GM23338 (cell line): ENCODE measurements at regions not wholly inside any gene's neighbourhood (a gene's known extent, or its start where the extent isn't known, plus 50 kb on each side); places are given as distances from the start of the nearest gene placed in this dataset.

ENCODE experiments used
- ATAC-seq: fragments of 200-7000 bp; cut with Tn5 transposase; 3 replicates; pipeline ENCODE4 v1.9.1; 2020
- DNase-seq: peaks from one replicate; pipeline ENCODE4 v3.0.0-alpha.2; 2015; ENCODE audit warnings: low spot score
- H2AFZ ChIP-seq: fragments of 200-600 bp; sonication (generic); 2 replicates; pipeline ENCODE4 v1.8.0; 2016; ENCODE audit warnings: antibody characterized with exemption, mild to moderate bottlenecking, moderate library complexity
- H3F3A ChIP-seq: fragments of 200-600 bp; sonication (generic); replicated peaks from 2 replicates; pipeline ENCODE4 v1.8.0; 2017; ENCODE audit warnings: antibody characterized with exemption, mixed run types, low read depth
- H3K27ac ChIP-seq: fragments of 200-600 bp; sonication (generic); 2 replicates; pipeline ENCODE4 v1.6.1; 2016; ENCODE audit warnings: low read depth
- H3K27me3 ChIP-seq: fragments of 200-600 bp; sonication (generic); 2 replicates; pipeline ENCODE4 v1.8.0; 2016; ENCODE audit warnings: mild to moderate bottlenecking, mixed run types, moderate library complexity; ENCODE audit not compliant: insufficient read depth
- H3K36me3 ChIP-seq: fragments of 200-600 bp; sonication (generic); 2 replicates; pipeline ENCODE4 v1.8.0; 2016; ENCODE audit warnings: mild to moderate bottlenecking; ENCODE audit not compliant: insufficient read depth
- H3K4me1 ChIP-seq: fragments of 200-600 bp; sonication (generic); 2 replicates; pipeline ENCODE4 v1.8.0; 2016; ENCODE audit warnings: mild to moderate bottlenecking, moderate library complexity; ENCODE audit not compliant: insufficient read depth
- H3K4me2 ChIP-seq: fragments of 200-600 bp; sonication (generic); 2 replicates; pipeline ENCODE4 v1.7.1; 2017; ENCODE audit warnings: mixed run types
- H3K4me3 ChIP-seq: fragments of 200-600 bp; sonication (generic); 2 replicates; pipeline ENCODE4 v1.6.1; 2016; ENCODE audit warnings: mixed run types
- H3K79me2 ChIP-seq: fragments of 200-600 bp; sonication (generic); replicated peaks from 2 replicates; pipeline ENCODE4 v1.8.0; 2017; ENCODE audit warnings: mild to moderate bottlenecking; ENCODE audit not compliant: insufficient read depth
- H3K9me2 ChIP-seq: fragments of 200-600 bp; sonication (generic); 2 replicates; pipeline ENCODE4 v1.8.0; 2017; ENCODE audit not compliant: insufficient read depth
- H4K20me1 ChIP-seq: fragments of 200-600 bp; sonication (generic); replicated peaks from 2 replicates; pipeline ENCODE4 v1.8.0; 2017; ENCODE audit warnings: mild to moderate bottlenecking; ENCODE audit not compliant: insufficient read depth
- H3K27ac Mint-ChIP-seq: 2 replicates; pipeline ENCODE4 v1.8.0; 2020; ENCODE audit warnings: inconsistent platforms, mild to moderate bottlenecking, moderate library complexity, mixed read lengths
- H3K27me3 Mint-ChIP-seq: 3 replicates; pipeline ENCODE4 v1.8.0; 2022; ENCODE audit warnings: low read depth, mild to moderate bottlenecking, moderate library complexity, mixed read lengths, inconsistent platforms; ENCODE audit not compliant: insufficient read depth, poor library complexity
- H3K36me3 Mint-ChIP-seq: 3 replicates; pipeline ENCODE4 v1.8.0; 2021; ENCODE audit warnings: low read depth, mild to moderate bottlenecking, inconsistent platforms, moderate library complexity, mixed read lengths
- H3K4me1 Mint-ChIP-seq: 3 replicates; pipeline ENCODE4 v1.8.0; 2020; ENCODE audit warnings: mild to moderate bottlenecking, inconsistent platforms, mixed read lengths
- H3K4me3 Mint-ChIP-seq: 3 replicates; pipeline ENCODE4 v1.8.0; 2021; ENCODE audit warnings: moderate library complexity, mild to moderate bottlenecking, inconsistent platforms, mixed read lengths
- H3K9me3 Mint-ChIP-seq: 3 replicates; pipeline ENCODE4 v1.8.0; 2020; ENCODE audit warnings: moderate library complexity, mild to moderate bottlenecking, inconsistent platforms, mixed read lengths
- CREB1 ChIP-seq: fragments of 250-450 bp; sonication (Bioruptor Pico); IDR thresholded peaks from 2 replicates; pipeline ENCODE4 v1.5.0; 2020; ENCODE audit warnings: low read depth, mild to moderate bottlenecking, moderate library complexity
- EZH2 ChIP-seq: fragments of 200-600 bp; sonication (generic); IDR thresholded peaks from one replicate; pipeline ENCODE4 v1.8.0; 2017; ENCODE audit warnings: antibody characterized with exemption, mild to moderate bottlenecking, low read depth; ENCODE audit not compliant: unreplicated experiment
- EZH2phosphoT487 ChIP-seq: fragments of 200-600 bp; sonication (generic); IDR thresholded peaks from one replicate; pipeline ENCODE4 v1.8.1; 2018; ENCODE audit warnings: antibody characterized with exemption; ENCODE audit not compliant: unreplicated experiment
- JUNB ChIP-seq: IDR thresholded peaks from one replicate; pipeline ENCODE4 v1.6.1; 2016; ENCODE audit warnings: antibody characterized with exemption; ENCODE audit not compliant: unreplicated experiment
- NANOG ChIP-seq: IDR thresholded peaks from 2 replicates; pipeline ENCODE4 v1.6.1; 2016; ENCODE audit warnings: antibody characterized with exemption, borderline replicate concordance
- POLR2AphosphoS5 ChIP-seq: IDR thresholded peaks from 2 replicates; pipeline ENCODE4 v1.6.1; 2016; ENCODE audit warnings: antibody characterized with exemption, low read depth
- STAT1 ChIP-seq: IDR thresholded peaks from one replicate; pipeline ENCODE4 v1.6.1; 2016; ENCODE audit warnings: antibody characterized with exemption; ENCODE audit not compliant: unreplicated experiment
- ZNF114 ChIP-seq: fragments of 250-450 bp; sonication (Bioruptor Pico); IDR thresholded peaks from 2 replicates; pipeline ENCODE4 v1.5.0; 2020; ENCODE audit warnings: mild to moderate bottlenecking, moderate library complexity
- ZNF331 ChIP-seq: fragments of 250-450 bp; sonication (Bioruptor Pico); IDR thresholded peaks from 2 replicates; pipeline ENCODE4 v1.5.0; 2020; ENCODE audit warnings: low read depth, mild to moderate bottlenecking, moderate library complexity
- TF ChIP-seq, protein P1 (sequence below): IDR thresholded peaks from 2 replicates; pipeline ENCODE4 v1.6.1; 2016; ENCODE audit warnings: antibody characterized with exemption
- TF ChIP-seq, protein P2 (sequence below): IDR thresholded peaks from one replicate; pipeline ENCODE4 v1.6.1; 2018; ENCODE audit warnings: antibody characterized with exemption; ENCODE audit not compliant: unreplicated experiment
- TF ChIP-seq, protein P3 (sequence below), 2 experiments: fragments of 200-600 bp in 1 of 2; sonication (generic) in 1 of 2; conservative IDR thresholded peaks; 2 replicates each; pipeline versions ENCODE4 v1.5.1 to v1.6.1; 2016 to 2017; ENCODE audit warnings: antibody characterized with exemption in 2 of 2, low read depth in 2 of 2, mild to moderate bottlenecking in 2 of 2, moderate library complexity in 1 of 2
- TF ChIP-seq, protein P4 (sequence below): fragments of 250-450 bp; sonication (Bioruptor Pico); IDR thresholded peaks from 2 replicates; pipeline ENCODE4 v1.5.0; 2020; ENCODE audit warnings: mild to moderate bottlenecking, moderate library complexity

DNA sequence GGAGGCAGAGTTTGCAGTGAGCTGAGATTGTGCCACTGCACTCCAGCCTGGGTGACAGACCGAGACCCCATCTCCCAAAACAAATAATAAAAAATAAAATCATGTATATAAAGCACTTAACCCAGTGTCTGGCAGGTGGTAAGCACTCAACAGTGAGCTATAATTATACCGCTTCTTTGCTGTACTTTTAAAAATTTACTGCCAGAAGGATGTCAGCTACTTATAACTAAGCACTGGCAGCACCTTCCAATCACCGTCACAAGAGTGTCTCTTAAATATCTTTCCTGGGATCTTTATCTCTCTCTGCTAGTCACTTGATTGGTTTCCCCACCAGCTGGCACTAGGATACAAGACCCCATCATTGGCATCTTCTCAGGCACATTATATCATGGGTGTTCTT, 53.9 kb upstream of the DAPP1 start (continued):
- TF ChIP-seq ZNF331 (CRISPR knock-in tag): no peak
- TF ChIP-seq EZH2: no peak
- TF ChIP-seq NANOG: no peak
- TF ChIP-seq, protein P1, sequence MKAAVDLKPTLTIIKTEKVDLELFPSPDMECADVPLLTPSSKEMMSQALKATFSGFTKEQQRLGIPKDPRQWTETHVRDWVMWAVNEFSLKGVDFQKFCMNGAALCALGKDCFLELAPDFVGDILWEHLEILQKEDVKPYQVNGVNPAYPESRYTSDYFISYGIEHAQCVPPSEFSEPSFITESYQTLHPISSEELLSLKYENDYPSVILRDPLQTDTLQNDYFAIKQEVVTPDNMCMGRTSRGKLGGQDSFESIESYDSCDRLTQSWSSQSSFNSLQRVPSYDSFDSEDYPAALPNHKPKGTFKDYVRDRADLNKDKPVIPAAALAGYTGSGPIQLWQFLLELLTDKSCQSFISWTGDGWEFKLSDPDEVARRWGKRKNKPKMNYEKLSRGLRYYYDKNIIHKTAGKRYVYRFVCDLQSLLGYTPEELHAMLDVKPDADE: no peak
- TF ChIP-seq STAT1: no peak
- no peak for TF ChIP-seq POLR2AphosphoS5
- TF ChIP-seq EZH2phosphoT487: no peak
- no peak for TF ChIP-seq JUNB
- no peak for TF ChIP-seq ZNF114
- TF ChIP-seq, protein P2, sequence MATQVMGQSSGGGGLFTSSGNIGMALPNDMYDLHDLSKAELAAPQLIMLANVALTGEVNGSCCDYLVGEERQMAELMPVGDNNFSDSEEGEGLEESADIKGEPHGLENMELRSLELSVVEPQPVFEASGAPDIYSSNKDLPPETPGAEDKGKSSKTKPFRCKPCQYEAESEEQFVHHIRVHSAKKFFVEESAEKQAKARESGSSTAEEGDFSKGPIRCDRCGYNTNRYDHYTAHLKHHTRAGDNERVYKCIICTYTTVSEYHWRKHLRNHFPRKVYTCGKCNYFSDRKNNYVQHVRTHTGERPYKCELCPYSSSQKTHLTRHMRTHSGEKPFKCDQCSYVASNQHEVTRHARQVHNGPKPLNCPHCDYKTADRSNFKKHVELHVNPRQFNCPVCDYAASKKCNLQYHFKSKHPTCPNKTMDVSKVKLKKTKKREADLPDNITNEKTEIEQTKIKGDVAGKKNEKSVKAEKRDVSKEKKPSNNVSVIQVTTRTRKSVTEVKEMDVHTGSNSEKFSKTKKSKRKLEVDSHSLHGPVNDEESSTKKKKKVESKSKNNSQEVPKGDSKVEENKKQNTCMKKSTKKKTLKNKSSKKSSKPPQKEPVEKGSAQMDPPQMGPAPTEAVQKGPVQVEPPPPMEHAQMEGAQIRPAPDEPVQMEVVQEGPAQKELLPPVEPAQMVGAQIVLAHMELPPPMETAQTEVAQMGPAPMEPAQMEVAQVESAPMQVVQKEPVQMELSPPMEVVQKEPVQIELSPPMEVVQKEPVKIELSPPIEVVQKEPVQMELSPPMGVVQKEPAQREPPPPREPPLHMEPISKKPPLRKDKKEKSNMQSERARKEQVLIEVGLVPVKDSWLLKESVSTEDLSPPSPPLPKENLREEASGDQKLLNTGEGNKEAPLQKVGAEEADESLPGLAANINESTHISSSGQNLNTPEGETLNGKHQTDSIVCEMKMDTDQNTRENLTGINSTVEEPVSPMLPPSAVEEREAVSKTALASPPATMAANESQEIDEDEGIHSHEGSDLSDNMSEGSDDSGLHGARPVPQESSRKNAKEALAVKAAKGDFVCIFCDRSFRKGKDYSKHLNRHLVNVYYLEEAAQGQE: no peak

DNA sequence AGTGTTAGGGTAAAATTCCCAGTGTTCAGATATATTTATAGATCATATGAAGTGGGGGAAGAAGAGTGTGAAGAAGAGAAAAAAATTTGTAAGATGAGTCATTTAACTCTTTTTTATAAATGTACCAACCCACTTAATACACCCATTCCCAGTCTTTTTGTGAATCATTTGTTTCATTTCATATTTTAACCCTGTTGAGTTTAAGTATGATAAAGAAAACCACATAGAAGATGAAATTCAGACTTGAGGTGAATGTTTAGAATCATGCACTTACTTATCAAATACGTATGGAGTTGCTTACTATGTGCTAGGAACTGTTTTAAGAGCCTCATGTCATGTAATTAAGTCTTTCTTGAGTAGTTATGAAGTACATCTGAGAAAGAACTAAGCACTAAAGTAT, 56.6 kb upstream of the DAPP1 start:
- Histone ChIP-seq H3K4me1 (no peaks in the 10 kb centered on the region), H3K27me3 (no peaks in the 10 kb centered on the region), H3F3A (no peaks in the 10 kb centered on the region), H3K79me2 (no peaks in the 10 kb centered on the region), H3K36me3 (no peaks in the 10 kb centered on the region; the same call in 1 of the 2 replicates), H3K27ac (no peak overlapping the region), H2AFZ (no peak overlapping the region), H4K20me1 (no peaks in the 10 kb centered on the region), H3K9me2 (peaks cover 5% of the 10 kb centered on the region; the same call in 1 of the 2 replicates), H3K4me2 (no peak overlapping the region), H3K4me3 (no peak overlapping the region)
- DNase-seq: no peak
- Mint-ChIP-seq H3K36me3 (no peaks in the 10 kb centered on the region), H3K27ac (no peak overlapping the region), H3K4me1 (no peaks in the 10 kb centered on the region), H3K4me3 (no peak overlapping the region), H3K9me3 (peaks cover 4% of the 10 kb centered on the region; the same call in 1 of the 3 replicates), H3K27me3 (peaks cover 5% of the 10 kb centered on the region)
- ATAC-seq: no peak
- TF ChIP-seq, protein P3, sequence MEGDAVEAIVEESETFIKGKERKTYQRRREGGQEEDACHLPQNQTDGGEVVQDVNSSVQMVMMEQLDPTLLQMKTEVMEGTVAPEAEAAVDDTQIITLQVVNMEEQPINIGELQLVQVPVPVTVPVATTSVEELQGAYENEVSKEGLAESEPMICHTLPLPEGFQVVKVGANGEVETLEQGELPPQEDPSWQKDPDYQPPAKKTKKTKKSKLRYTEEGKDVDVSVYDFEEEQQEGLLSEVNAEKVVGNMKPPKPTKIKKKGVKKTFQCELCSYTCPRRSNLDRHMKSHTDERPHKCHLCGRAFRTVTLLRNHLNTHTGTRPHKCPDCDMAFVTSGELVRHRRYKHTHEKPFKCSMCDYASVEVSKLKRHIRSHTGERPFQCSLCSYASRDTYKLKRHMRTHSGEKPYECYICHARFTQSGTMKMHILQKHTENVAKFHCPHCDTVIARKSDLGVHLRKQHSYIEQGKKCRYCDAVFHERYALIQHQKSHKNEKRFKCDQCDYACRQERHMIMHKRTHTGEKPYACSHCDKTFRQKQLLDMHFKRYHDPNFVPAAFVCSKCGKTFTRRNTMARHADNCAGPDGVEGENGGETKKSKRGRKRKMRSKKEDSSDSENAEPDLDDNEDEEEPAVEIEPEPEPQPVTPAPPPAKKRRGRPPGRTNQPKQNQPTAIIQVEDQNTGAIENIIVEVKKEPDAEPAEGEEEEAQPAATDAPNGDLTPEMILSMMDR (conservative IDR thresholded peaks at IDR 0.05; ENCODE audit: low read depth in 2 of 2): no peak
- TF ChIP-seq EZH2 (no peak), EZH2phosphoT487 (no peak), CREB1 (CRISPR knock-in tag) (no peak), STAT1 (no peak), JUNB (no peak), ZNF331 (CRISPR knock-in tag) (no peak)
- TF ChIP-seq, protein P4, sequence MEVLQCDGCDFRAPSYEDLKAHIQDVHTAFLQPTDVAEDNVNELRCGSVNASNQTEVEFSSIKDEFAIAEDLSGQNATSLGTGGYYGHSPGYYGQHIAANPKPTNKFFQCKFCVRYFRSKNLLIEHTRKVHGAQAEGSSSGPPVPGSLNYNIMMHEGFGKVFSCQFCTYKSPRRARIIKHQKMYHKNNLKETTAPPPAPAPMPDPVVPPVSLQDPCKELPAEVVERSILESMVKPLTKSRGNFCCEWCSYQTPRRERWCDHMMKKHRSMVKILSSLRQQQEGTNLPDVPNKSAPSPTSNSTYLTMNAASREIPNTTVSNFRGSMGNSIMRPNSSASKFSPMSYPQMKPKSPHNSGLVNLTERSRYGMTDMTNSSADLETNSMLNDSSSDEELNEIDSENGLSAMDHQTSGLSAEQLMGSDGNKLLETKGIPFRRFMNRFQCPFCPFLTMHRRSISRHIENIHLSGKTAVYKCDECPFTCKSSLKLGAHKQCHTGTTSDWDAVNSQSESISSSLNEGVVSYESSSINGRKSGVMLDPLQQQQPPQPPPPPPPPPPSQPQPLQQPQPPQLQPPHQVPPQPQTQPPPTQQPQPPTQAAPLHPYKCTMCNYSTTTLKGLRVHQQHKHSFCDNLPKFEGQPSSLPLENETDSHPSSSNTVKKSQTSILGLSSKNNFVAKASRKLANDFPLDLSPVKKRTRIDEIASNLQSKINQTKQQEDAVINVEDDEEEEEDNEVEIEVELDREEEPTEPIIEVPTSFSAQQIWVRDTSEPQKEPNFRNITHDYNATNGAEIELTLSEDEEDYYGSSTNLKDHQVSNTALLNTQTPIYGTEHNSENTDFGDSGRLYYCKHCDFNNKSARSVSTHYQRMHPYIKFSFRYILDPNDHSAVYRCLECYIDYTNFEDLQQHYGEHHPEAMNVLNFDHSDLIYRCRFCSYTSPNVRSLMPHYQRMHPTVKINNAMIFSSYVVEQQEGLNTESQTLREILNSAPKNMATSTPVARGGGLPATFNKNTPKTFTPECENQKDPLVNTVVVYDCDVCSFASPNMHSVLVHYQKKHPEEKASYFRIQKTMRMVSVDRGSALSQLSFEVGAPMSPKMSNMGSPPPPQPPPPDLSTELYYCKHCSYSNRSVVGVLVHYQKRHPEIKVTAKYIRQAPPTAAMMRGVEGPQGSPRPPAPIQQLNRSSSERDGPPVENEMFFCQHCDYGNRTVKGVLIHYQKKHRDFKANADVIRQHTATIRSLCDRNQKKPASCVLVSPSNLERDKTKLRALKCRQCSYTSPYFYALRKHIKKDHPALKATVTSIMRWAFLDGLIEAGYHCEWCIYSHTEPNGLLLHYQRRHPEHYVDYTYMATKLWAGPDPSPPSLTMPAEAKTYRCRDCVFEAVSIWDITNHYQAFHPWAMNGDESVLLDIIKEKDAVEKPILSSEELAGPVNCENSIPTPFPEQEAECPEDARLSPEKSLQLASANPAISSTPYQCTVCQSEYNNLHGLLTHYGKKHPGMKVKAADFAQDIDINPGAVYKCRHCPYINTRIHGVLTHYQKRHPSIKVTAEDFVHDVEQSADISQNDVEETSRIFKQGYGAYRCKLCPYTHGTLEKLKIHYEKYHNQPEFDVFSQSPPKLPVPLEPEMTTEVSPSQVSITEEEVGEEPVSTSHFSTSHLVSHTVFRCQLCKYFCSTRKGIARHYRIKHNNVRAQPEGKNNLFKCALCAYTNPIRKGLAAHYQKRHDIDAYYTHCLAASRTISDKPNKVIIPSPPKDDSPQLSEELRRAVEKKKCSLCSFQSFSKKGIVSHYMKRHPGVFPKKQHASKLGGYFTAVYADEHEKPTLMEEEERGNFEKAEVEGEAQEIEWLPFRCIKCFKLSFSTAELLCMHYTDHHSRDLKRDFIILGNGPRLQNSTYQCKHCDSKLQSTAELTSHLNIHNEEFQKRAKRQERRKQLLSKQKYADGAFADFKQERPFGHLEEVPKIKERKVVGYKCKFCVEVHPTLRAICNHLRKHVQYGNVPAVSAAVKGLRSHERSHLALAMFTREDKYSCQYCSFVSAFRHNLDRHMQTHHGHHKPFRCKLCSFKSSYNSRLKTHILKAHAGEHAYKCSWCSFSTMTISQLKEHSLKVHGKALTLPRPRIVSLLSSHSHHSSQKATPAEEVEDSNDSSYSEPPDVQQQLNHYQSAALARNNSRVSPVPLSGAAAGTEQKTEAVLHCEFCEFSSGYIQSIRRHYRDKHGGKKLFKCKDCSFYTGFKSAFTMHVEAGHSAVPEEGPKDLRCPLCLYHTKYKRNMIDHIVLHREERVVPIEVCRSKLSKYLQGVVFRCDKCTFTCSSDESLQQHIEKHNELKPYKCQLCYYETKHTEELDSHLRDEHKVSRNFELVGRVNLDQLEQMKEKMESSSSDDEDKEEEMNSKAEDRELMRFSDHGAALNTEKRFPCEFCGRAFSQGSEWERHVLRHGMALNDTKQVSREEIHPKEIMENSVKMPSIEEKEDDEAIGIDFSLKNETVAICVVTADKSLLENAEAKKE (CRISPR knock-in tag): no peak
